OCI-LY1 (cell line): ENCODE measurements at regions not wholly inside any gene's neighbourhood (a gene's known extent, or its start where the extent isn't known, plus 50 kb on each side); places are given as distances from the start of the nearest gene placed in this dataset.
"Not testable (repeated sequence)": the region's sequence is repeated elsewhere in the genome, so short reads cannot be mapped to it uniquely, and the experiment has no call there.

ENCODE experiments used
- CTCF ChIP-seq: fragments of 200-600 bp; sonication (generic), shearing (Covaris generic); IDR thresholded peaks from 2 replicates; pipeline ENCODE4 v1.5.1; 2017; ENCODE audit warnings: mild to moderate bottlenecking, antibody characterized with exemption, low read length, moderate library complexity, mixed read lengths
- EZH2 ChIP-seq: fragments of 200-600 bp; sonication (generic), shearing (Covaris generic); IDR thresholded peaks from 2 replicates; pipeline ENCODE4 v1.8.0; 2017; ENCODE audit warnings: borderline replicate concordance, mixed run types, mild to moderate bottlenecking, antibody characterized with exemption, low read length, moderate library complexity, mixed read lengths

GRCh38 chr7:16248556-16248955, 172.8 kb downstream of the CRPPA start:
- not testable (repeated sequence) for TF ChIP-seq CTCF, EZH2
